ENCODE measurements at regions not wholly inside any gene's neighbourhood (a gene's known extent, or its start where the extent isn't known, plus 50 kb on each side); places are given as distances from the start of the nearest gene placed in this dataset.

- no peak for ATAC-seq
- no peak overlapping the region for H3K27ac ChIP-seq
- H3K9me3 ChIP-seq = no peaks in the 10 kb centered on the region
- no peaks in the 10 kb centered on the region for H3K27me3 ChIP-seq
- 76 to 85% methylated on average over 4 of the region's 4 CpGs for WGBS, 2 donors
- no peak for TF ChIP-seq CTCF (IDR thresholded peaks at IDR 0.05)
- DNase-seq = no peak
- no peaks in the 10 kb centered on the region for H3K4me1 ChIP-seq
- H3K36me3 ChIP-seq = no peaks in the 10 kb centered on the region
- intact Hi-C loops (cut with DNase I) = no loop called here
- no peak overlapping the region for H3K4me3 ChIP-seq
- no peak for FAIRE-seq
Measured at GRCh38 chr10:33552290-33552689, 217.8 kb upstream of the NRP1 start.

GRCh38 chr10:33550811-33551210, 216.3 kb upstream of the NRP1 start:
- intact Hi-C loops (cut with DNase I) = no loop called here
- ATAC-seq (no peak), FAIRE-seq (no peak), DNase-seq (no peak)
- Histone ChIP-seq H3K4me1 (peaks cover 0 to 3% (median 0%) of the 10 kb centered on the region in 3 donors), H3K9me3 (no peaks in the 10 kb centered on the region), H3K36me3 (no peaks in the 10 kb centered on the region), H3K4me3 (no peak overlapping the region), H3K27ac (no peak overlapping the region), H3K27me3 (no peaks in the 10 kb centered on the region)
- 53 to 77% methylated on average over 1 of the region's 1 CpG for WGBS, 2 donors
- no peak for TF ChIP-seq CTCF (IDR thresholded peaks at IDR 0.05)

- ATAC-seq = peak in 1 of 4 donors; percentile 41
- Histone ChIP-seq H3K36me3 (no peaks in the 10 kb centered on the region), H3K4me3 (no peak overlapping the region), H3K4me1 (peaks cover 0 to 3% (median 0%) of the 10 kb centered on the region in 3 donors), H3K27me3 (no peaks in the 10 kb centered on the region), H3K27ac (no peak overlapping the region), H3K9me3 (no peaks in the 10 kb centered on the region)
- intact Hi-C loops (cut with DNase I) = no loop called here
- FAIRE-seq = no peak
- WGBS, 2 donors = 89 to 94% methylated on average over 2 of the region's 2 CpGs
- no peak for DNase-seq
- TF ChIP-seq CTCF (IDR thresholded peaks at IDR 0.05) = no peak
Measured at GRCh38 chr10:33547976-33548375, 213.5 kb upstream of the NRP1 start.

- no peak for FAIRE-seq
Measured at GRCh38 chr10:33546031-33546430, 211.6 kb upstream of the NRP1 start.

More at GRCh38 chr10:33546031-33546430, 211.6 kb upstream of the NRP1 start:
- intact Hi-C loops (cut with DNase I) = no loop called here
- H3K4me3 ChIP-seq = no peak overlapping the region
- H3K36me3 ChIP-seq = no peaks in the 10 kb centered on the region
- no peaks in the 10 kb centered on the region for H3K9me3 ChIP-seq
- H3K27me3 ChIP-seq = no peaks in the 10 kb centered on the region
- TF ChIP-seq CTCF (IDR thresholded peaks at IDR 0.05) = no peak
- peaks cover 0 to 3% (median 0%) of the 10 kb centered on the region in 3 donors for H3K4me1 ChIP-seq
- WGBS, 2 donors = 97 to 99% methylated on average over 1 of the region's 1 CpG
- no peak for DNase-seq
- H3K27ac ChIP-seq = no peak overlapping the region
- ATAC-seq = no peak
